Stimulated activated CD4-positive, alpha-beta T cell treated with anti-CD3 and anti-CD28 coated beads, TNF-alpha, amount 100 ng/mL, for 4 hours (primary cell): ENCODE measurements at regions not wholly inside any gene's neighbourhood (a gene's known extent, or its start where the extent isn't known, plus 50 kb on each side); places are given as distances from the start of the nearest gene placed in this dataset.
"Not testable (repeated sequence)": the region's sequence is repeated elsewhere in the genome, so short reads cannot be mapped to it uniquely, and the experiment has no call there.

Source experiments
- DNase-seq, 3 experiments: peaks; one replicate each; pipeline ENCODE4 v3.0.0-alpha.2; 2020; ENCODE audit warnings: low read depth in 3 of 3

DNA sequence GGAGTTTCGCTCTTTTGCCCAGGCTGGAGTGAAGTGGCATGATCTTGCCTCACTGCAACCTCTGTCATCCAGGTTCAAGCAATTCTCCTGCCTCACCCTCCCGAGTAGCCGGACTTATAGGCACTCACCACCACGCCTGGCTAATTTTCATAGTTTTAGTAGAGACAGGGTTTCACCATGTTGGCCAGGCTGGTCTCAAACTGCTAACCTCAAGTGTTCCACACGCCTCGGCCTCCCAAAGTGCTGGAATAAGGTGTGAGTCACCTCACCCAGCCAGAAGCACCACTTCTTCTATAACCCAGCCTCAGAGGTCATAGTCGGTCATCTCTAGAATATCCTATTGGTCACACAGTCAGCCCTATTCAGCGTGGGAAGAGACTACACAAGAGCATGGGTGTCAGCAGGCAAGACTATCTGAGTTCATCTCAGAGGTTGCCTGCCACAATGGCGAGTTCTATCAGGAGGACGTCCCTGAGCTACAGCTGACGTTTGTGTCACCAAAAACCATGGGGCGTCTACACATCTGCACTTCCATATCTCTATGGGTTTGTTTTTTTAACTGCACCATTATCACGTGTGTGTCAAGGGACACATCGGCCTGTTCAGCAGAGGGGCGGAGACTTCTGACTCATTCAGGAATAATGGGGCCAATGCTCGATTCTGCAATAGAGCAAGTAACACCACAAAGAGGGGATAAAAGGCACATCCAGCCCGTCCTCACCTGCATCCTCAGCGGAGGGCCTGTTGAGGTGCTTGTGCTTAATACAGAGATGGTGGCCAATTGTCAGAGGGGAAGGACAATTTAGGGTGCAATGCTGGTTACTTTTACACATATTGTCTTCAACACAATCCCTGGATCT is 256.3 kb upstream of the IRF2BP2 start:
- no peak for DNase-seq

DNA sequence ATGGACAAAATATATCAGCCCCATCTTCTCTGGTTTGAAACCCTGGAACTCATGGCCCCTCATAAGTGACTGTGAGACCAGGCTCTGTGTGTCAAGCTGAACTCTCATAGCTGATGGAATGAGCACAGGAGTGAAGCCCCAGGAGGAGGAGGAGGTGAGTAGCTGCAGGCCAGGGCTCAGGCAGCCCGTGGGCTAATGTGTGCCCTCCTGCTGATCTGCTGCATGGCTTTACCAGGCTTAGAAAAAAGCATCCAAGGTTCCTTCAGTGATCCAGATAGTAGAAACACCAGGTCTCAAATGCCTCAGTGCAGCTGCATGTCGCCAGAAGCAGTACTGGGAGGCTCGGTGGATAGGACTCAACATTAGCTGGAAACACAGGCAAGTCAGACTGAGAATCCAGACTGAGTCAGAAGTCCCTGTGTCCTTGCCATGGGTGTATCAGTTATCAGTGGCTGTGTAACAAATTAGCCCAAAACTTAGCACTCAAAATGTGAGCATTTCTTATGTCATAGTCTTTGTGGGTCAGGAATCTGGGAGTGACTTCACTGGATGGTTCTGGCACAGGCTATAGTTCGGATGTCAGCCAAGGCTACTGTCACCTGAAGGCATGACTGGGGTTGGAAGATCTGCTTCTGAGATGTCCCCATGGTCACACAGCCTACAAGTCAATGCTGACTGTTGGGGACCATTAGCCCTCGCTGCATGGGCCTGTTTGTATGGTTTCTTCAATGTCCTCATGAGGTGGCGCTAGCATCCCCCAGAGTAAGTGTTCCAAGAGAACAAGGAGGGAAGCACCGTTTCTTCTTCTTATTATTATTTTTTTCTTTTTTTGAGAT is 255.4 kb upstream of the IRF2BP2 start:
- no peak for DNase-seq

DNA sequence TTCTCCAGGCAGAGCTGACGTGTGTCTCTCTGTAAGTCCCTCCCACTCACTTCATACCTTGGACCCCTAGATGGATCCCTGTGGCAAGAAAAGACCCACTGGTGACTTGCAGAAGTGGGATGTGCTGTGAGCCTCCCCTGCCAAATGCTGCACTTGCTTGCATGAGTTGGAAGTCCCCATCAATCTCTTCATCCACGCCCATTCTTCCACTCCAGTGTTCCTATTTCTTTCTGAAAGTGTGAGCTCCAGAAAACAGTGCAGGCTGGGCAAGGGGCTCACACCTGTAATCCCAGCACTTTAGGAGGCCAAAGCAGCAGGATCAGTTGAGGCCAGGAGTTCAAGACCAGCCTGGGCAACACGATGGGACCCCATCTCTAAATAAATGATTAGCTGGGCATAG is 254.1 kb upstream of the IRF2BP2 start:
- no peak for DNase-seq

DNA sequence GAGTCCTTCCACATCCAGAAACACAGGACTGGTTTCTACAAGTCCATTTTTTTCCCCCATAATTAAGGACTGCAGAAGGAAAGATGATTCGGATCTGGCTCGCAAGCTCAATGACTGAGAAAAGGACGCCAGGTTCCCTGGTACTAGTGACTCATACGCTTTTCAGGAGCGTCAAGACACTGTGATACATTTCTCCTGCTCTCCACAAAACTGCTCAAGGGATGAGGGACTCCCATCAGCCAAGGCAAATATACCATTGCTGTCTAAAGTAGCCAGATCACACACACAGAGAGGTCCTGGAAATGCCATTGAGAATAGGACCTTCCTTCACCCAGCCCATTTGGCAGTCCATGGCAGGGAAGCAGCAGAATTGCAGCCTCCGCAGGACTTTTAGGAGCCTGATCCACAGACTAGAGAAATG is 253.6 kb upstream of the IRF2BP2 start:
- no peak for DNase-seq

DNA sequence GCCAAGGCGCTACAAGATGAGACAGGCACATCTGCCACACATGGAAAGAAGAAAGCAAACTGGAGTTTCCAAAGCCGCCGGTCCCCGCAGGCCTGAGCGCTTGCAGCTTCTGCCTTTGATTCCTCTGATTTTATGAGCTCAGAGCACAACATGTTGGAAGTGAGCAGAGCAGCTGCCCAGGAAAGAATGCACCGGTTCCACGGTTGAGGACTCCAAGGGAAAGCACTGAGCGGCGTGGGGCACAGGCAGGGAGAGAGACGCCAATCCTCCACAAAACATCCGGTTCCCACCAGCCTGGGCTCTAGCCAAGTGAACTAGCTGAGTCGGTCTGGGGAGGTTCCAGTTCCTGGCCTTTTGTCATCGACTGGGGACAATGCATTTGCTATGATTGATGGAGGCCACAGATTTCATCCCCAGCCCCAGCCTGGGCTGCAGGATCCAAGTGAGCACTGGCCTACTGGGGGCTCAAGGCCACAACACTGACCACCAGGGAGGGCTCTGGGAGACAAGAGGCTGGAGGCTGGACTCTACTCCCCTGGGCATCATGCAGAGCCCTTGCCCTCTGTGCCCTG is 253.1 kb upstream of the IRF2BP2 start:
- no peak for DNase-seq

DNA sequence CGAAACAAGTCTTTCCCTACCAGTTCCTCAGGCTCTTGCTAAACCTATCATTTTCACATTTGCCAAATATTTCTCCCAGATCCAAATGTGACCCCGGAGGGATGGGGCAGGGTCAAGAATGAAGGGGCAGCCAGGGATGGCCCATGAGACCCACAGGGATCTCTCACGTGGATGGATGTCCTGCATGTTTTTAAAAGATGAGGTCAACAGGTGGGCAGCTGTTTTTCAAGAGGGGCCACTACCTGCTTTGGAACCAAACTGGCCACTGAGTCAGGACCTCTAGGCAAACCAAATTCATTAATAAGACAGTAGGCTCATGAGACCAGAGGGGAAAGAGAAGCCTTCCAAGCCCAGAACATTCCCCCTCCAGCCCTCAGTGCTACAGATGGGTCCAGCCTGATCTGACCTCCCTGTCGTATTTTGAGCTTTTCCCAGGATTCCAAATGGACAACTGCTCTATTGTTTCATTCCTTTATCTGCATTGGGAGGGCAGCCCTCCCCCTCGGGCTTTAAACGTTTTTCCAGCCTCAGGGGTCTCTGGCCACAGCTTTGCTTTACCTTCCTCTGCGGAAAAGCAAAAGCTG is 252.5 kb upstream of the IRF2BP2 start:
- DNase-seq = no peak

DNA sequence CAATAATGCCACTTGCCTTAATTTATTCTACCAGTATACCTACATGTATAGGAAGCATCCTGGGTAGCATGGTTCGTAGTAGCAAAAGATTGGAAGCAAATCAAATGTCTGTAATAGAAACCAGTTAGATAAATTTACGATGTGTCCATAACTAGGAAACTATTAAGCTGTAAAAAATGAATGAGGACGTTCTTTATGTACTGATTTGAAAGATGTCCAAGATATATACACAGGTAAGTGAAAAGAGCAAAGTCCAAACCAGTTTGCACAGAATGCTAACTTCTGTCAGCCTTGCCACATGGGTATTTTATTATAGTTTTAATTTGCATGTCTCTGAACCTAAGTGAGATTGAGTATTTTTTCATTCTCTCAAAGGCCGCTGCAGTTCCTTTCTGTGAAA is 251.8 kb upstream of the IRF2BP2 start:
- DNase-seq = no peak

DNA sequence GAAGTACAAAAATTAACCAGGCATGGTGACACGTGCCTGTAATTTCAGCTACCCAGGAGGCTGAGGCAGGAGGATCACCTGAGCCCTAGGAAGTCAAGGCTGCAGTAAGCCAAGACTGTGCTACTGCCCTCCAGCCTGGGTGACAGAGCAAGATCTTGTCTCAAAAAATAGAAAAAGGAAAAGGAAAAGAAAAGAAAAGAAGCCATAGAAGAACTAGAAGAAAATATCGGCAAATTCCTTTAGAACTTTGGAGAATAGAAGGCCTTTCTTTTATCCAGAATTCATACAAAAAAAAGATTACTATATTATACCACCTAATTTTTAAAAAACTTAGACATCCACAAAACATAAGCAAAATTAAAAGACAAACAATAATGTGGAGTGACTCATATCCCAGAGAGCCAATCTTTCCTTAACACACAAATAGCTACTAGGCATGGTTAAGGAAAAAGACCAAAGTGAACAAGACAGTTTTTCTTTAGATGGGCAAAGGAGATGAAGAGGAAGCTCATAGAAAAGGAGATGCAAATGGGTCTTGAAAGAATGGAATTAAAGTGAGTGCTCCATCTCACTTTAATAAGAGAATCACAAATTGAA is 251.1 kb upstream of the IRF2BP2 start:
- DNase-seq = no peak

DNA sequence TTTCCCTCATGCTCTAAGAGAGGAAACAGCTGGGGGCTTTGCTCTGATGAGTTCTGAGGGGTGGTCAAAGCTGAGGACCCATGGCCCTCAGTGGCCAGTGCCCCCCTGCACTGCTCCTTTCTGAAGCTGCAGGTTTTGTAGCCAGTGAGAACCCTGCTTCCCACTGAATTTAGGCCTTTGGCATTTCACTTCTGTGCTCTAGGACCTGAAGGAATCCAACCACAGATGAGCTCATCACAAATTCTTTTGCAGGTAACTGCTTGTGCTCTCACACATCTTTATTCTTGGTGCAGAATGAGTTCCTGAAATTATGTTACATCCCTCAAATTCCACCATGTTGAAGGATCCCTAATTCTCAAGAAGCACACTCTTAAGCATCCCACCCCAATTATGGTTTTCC is 248.7 kb upstream of the IRF2BP2 start:
- no peak for DNase-seq

DNA sequence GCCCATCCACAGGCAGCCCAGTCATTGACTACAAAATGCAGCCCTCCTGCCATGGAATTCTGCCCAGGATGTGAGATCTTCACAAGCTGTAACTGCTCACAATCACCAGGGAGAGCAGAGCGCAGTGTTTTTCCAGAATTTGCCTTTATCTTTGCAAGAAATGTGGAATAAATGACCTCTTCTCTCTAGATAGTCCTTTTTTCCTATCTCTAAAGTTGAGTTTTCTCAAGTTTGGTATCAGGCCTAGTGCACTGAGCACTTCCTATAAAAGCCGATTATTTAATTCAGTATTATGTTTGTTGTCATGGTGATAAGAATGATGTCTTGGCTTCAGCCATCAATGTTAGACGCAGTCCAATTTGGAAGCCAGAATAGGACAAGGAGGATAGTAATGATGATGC is 246.9 kb upstream of the IRF2BP2 start:
- DNase-seq = no peak

DNA sequence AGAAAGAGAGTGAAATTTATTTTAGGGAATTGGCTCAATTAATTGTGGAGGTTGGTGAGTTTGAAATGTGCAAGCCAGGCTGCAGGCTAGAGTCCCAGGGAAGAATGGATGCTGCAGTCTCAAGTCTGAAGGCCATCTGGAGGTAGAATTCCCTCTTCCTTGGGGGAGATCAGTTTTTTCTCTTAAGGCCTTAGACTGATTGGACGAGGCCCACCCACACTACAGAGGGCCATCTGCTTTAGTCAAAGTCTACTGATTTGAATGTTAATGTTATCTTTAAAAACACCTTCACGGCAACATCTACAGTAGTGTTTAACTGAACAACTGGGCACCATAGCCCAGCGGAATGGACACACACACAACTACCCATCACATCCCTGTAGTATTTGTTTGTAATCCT is 245.9 kb upstream of the IRF2BP2 start:
- no peak for DNase-seq

DNA sequence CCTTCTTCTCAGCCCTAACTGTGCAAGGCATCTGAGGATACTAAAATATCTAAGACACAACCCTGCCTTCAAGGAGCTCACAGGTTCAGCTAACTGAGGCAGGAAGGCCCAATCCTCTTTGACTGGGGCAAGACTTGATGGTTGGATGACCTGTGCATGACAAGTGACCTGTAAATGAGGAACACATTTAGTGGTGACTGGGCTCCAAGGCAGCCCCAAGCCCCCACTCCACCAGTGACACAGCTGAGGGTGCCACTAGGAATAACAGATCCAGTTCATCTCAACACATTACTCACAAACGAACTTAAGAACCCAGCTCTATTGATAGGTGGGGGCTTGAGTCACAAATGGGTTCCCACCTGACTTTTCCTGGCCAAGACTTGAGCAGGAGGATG is 244.7 kb upstream of the IRF2BP2 start:
- no peak for DNase-seq

DNA sequence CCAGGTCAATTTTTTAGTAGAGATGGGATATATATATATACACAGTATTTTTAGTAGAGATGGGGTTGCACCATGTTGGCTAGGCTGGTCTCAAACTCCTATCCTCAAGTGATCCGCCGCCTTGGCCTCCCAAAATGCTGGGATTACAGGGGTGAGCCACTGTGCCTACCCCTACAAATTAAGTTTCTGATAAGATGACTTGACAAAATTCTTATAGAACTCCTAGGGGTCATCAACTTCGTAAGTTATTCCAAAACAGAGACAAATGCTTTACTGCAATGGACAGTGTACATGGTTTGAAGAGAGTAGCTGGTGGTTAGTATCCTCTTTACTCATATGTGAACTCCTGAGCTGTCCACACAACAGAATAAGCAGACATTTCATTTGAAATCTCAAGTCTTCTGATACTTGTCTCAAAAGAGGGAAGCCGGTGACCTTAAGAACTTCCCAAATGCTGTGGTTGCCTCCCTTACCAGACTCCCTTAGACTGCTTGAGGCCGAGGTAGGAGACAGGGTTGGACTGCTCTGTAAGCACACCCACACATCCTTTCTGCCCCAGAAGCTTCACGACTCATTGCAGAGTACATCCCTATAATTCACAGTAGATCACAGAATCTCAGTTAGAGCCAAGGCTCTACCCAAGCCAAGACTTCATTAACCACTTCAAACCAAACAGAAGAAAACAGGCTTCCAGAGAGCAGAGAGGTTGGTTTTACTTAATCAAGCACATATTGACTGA is 244.1 kb upstream of the IRF2BP2 start:
- DNase-seq = no peak

DNA sequence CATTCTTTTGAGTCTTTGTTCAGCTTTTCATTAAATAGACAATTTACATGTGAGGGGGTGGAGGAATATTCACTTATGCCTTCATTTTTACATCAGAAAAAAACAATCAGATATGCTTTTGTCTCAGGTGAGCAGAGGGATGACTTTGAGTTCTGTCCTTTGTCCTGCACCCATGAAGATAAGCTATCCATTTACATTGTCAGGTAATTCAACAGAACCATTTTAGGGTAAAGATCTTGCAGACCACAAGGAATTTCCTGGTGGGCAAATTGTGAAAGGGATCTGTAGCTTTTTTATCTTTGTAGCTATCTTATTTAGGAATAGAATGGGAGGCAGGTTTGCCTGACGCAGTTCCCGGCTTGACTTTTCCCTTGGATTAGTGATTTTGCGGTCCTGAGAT is 242.7 kb upstream of the IRF2BP2 start:
- no peak for DNase-seq

DNA sequence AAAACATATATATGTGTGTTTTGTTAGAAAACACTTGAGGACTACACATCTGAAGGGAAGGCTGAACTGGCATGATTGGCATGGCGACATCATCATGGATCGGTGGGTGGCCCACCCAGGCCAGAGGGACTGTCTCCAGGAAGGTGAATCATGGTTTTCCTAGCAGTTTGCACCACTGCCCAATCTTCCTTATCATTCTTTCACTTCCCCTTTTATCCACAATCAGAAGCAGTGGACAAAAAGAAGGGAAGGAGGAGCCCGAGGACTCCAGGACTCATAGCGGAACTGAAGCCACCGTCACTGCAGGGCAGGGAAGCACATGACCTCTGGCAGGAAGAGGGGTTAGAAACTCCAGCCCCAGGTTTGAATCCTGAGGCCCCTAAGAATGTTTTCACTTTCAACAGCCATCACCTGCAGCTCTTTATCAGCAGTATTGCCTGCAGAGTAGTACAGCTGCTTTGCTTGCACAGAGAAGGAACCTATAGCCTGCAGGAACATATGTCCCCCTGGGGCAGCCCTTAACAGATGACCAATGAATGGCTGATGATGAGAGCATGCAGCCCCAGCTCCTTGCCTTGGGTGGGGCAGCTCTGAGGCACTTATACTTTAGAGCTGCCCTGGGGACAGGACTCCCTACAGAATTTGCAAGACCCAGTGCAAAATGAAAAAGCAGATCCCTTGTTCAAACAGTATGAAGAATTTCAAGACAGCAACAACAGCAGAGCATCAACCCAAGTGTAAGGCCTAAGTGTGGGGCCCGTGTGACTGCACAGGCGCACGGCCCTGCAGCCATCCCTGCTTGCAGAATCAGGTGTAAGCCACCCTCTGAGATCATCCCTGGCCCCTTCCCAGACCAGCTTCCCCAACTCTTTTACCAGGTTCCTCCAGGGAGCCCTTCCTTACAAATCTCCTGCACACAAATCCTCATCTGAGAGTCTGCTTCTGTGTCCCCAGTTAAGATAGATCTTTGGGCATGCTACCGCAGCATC is 241.8 kb upstream of the IRF2BP2 start:
- no peak for DNase-seq

DNA sequence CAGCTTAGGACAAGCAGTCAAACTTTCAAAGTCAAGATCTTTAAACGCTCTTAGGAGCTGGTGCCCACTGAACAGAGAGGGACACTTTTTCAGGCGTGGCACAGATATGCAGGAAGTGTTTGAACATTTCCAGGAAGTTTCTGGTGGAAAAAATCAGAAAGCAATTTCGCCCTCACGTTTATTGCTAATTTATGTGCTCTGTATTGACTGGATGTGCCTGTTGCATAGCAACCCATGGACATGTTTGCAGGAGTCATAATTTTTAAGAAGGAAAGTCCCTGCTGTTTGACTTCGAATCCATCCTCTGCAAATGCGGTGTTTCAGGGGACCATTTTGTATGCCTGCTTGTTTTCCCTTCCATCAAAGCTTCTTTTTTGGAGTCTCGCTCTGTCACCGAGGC is 239.9 kb upstream of the IRF2BP2 start:
- no peak for DNase-seq

DNA sequence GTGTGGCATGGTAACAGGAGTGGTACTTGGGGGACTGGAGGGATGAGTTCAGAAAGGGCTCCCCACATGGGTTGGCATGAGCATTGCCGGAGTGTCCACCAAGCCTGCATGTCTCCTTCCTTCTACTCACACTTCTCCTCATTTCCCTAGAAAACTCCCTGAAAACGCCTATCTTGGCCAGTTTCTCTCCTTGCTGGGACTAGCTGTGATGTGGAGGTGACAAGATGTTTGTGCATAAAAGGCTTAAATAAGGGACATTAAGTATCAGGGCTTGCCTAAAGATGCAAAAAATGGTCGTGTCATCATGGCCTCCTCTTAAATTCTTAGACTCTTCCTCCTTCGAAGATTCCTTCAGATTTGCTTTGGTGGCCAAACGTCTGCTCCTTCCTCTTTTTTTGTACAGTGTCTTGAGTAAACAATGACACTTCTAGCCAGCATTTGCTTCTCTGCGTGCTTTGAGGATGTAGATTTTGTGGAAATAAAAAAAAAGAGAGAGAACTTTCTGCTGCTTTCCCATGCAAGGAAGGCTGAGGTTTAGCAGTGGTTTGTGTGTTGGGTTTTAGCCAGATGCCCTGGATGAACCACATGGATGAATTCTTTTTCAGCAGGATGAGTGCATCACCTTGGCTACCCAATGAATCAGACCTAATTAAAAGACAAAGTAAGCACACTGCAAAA is 239.1 kb upstream of the IRF2BP2 start:
- no peak for DNase-seq

DNA sequence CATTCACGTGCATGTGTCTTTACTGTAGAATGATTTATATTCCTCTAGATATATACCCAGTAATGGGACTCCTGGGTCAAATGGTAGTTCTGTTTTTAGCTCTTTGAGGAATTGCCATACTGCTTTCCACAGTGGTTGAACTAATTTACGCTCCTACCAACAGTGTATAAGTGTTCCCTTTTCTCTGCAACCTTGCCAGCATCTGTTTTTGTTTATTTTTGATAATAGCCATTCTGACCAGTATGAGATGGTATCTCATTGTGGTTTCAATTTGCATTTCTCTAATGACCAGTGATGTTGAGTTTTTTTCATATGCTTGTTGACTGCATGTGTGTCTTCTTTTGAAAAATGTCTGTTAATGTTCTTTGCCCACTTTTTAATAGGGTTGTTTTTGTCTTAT is 236.8 kb upstream of the IRF2BP2 start:
- DNase-seq = not testable (repeated sequence)

DNA sequence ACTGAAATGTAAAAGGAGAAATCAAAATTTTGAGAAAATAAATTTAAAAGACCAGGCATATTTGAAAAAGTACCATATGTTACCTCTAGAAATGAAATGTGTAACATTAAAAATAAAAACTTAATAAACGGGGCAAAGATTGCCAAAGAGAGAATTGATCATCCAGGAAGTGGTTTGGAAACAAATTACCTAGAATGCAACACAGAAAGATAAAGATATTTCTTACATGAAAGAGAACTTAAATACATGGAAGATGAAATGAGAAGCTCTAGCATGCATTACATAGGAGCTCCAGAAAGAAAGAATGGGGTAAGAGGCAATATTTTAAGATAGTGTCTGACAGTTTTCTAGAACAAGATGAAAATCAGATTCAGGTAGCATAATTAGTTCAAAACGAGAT is 235.9 kb upstream of the IRF2BP2 start:
- no peak for DNase-seq
